AG09319 (cell line): ENCODE measurements at regions not wholly inside any gene's neighbourhood (a gene's known extent, or its start where the extent isn't known, plus 50 kb on each side); places are given as distances from the start of the nearest gene placed in this dataset.

ENCODE experiments used
- DNase-seq: peaks from one replicate; pipeline ENCODE4 v3.0.0-alpha.2; 2010; ENCODE audit warnings: low read depth; ENCODE audit errors: extremely low read depth
- TF ChIP-seq, protein P1 (sequence below): IDR thresholded peaks from 2 replicates; pipeline ENCODE4 v1.5.1; 2011; ENCODE audit warnings: low read depth, mild to moderate bottlenecking, inconsistent platforms, low read length, moderate library complexity

DNA sequence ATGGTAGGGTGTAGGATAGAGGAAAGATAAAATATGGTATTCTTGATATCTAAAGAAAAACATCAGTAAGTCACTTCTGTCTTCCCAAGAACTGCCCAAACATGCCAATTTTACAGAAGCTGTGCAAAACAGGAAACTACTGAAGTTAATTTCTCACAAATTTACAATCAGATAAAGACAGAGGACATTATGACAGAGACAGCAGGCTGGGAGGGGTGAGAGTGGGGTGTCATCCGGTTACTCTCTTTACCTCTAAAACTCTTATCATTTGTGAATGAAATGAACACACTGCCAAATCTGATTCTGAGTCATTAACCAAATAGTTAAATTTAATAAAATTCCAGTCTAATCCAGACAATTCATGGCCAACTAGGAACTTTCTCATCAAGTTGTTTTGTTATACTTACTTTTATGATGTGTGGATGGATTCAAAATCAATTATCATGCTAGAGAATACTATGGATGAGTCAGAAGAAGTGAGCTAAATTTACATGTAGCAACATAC, 323.2 kb upstream of the MEX3C start:
- TF ChIP-seq, protein P1, sequence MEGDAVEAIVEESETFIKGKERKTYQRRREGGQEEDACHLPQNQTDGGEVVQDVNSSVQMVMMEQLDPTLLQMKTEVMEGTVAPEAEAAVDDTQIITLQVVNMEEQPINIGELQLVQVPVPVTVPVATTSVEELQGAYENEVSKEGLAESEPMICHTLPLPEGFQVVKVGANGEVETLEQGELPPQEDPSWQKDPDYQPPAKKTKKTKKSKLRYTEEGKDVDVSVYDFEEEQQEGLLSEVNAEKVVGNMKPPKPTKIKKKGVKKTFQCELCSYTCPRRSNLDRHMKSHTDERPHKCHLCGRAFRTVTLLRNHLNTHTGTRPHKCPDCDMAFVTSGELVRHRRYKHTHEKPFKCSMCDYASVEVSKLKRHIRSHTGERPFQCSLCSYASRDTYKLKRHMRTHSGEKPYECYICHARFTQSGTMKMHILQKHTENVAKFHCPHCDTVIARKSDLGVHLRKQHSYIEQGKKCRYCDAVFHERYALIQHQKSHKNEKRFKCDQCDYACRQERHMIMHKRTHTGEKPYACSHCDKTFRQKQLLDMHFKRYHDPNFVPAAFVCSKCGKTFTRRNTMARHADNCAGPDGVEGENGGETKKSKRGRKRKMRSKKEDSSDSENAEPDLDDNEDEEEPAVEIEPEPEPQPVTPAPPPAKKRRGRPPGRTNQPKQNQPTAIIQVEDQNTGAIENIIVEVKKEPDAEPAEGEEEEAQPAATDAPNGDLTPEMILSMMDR = no peak
- DNase-seq = no peak

DNA sequence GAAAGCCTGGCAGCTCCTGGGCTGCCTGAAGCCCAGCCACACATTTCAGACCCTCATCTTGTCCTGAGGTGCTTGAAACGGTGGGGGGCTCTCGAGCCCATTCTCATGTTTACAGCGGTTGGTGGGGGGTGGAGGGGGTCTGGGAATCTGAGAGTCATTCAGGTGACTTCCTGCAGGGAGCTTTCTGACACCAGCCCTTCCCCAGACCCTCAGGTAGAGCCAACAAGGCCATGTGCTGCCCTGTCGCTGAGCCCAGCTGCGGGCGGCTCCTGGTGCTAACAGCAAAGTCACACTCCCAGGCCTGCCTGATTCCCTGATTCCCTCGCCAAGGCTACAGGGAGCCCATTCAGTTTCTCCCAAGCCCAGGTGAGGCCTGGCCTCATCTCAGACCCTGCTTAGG, 324.9 kb upstream of the MEX3C start:
- TF ChIP-seq, protein P1 = no peak
- DNase-seq = no peak

DNA sequence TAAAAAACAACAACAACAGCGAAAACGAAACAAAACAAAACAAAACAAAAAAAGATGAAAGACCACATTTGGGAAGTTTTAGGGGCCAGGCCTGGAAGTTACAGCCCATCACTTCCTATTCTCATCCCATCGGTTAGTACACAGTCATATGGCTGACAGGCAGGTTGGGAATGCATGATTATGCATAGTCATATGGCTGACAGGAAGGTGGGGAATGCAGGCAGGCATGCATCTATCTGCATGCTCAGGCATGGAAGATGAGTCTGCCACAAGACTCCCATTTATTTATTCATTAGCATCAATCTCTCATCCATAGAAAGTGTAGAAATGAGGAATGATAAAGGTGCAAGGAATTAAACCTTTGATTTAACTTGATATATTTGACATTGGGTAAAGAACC, 325.3 kb upstream of the MEX3C start:
- DNase-seq = no peak
- TF ChIP-seq, protein P1 = no peak

DNA sequence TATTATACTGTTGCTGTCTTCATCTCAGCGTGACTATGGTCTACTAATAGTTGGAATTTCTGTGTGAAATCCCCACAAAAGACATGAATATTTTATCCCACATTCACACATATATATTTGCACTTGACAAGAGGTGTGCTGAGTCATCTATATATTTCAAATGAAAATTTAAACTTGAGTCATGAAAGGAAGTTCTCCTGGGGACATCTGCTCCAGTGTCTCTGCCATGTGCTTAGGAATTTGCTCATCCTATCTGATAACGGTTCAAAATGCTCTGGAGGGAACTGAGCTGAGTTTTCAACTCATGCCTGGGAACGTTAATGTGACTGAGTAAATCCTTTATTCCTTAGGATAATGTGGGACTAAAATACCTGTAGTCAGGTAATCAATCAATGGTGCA, 326.2 kb upstream of the MEX3C start:
- TF ChIP-seq, protein P1 = no peak
- DNase-seq = no peak

DNA sequence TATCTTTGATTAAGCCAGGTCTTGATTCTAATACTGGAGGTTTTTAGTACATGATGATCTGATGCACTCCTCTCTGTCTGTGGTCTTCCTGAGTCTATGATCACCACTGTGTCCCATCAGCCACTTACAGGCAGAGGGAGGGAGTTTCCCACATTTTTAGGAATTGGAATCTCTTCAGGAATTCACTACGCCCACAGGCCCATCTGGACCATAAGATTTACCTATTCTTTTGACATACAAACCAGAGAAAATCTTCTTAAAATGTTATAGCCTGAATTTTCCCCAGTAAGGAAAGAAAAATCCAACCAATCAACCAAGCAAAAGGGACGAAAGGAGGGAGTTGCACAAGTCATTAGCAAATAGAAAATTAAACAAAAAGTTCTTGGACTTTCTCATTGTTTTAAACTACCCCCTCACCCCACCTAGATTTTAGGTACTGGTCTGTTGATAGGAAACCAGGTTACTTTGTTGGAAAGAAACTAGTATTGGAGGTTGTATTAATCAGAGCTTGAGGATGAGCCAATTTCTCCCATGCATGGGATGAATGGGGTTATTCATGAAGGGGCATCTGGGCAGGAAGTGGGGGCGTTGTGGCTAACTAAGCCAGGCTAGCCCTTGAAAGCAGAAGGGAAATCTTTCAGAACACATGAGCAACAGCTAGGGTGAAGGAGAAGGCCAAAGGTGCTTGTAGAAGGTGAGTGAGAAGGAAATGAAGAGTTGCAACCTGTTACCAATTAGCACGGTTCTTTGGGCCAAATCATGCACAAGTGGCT, 328.2 kb upstream of the MEX3C start:
- TF ChIP-seq, protein P1 = no peak

DNA sequence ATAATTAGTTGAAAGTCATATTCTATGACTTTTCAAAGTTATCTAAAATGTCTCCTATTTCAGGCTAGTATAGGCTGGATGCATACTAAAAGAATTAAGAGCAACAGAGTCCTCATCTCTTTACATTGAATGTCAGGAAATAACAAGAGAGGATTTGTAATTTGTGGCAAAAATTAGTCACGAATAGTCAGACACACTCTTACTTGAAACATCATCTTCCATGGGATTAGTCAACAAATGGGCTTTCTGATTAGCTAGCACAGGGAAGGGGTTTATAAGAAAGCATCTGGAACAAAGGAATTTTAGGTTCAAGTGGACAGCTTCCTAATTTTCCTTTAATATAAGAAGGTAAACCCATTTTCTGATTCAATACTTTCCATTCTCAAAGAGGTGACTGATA, 330.3 kb upstream of the MEX3C start:
- TF ChIP-seq, protein P1 = no peak
- DNase-seq = no peak

More for the DNA sequence above, 328.2 kb upstream of the MEX3C start:
- DNase-seq = no peak

DNA sequence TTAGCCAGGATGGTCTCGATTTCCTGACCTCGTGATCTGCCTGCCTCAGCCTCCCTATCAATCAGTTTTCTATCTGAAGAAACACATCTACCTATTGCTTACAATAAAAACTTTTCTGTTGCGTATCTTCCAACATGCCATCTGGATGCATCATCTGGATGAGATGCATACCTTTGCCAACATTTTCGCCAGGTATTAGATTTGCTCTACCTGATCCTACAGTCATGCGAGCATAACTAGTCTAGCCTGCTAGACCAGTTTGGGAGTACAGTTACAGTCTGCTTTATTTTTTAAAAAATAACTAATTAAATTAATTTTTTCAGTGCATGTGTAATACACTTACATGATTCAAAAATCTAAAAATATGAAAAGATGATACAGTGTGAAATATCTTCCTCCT, 334.0 kb upstream of the MEX3C start:
- TF ChIP-seq, protein P1 = no peak
- no peak for DNase-seq
